K562 (cell line): ENCODE measurements at regions not wholly inside any gene's neighbourhood (a gene's known extent, or its start where the extent isn't known, plus 50 kb on each side); places are given as distances from the start of the nearest gene placed in this dataset.

Source experiments
- ATAC-seq: fragments of 200-7000 bp; cut with Tn5 transposase; 3 replicates; pipeline ENCODE4 v1.9.1; 2020; ENCODE audit warnings: moderate library complexity
- BruUV-seq: library from RNA; stranded (reverse); fragments of 400-500 nt; replicated peaks from 2 replicates; lab custom pipeline; 2021; lab: Mats Ljungman, UMichigan
- CTCF ChIA-PET: fragments of 300-600 bp; formaldehyde crosslinking; extraction: SDS; loops from one replicate; lab custom pipeline; 2021; ENCODE audit warnings: low intra/inter-chr PET ratio; lab: Yijun Ruan, JAX
- POLR2A ChIA-PET: fragments of 300-600, 350-650 bp; sonication (Branson Sonifier 250); formaldehyde crosslinking; extraction: SDS; loops from one replicate; lab custom pipeline; 2021; ENCODE audit warnings: antibody characterized with exemption, inconsistent platforms; lab: Yijun Ruan, JAX
- DNase-seq, 4 experiments: peaks; one replicate each; pipeline versions ENCODE4 v3.0.0 to v3.0.0-alpha.2; 2011 to 2018; ENCODE audit warnings: low spot score in 3 of 4, mixed read lengths in 3 of 4; ENCODE audit errors: extremely low read depth in 1 of 4
- FAIRE-seq: peaks from 2 replicates; lab custom pipeline; 2011; peaks lifted over from hg19 to GRCh38; lab: Jason Lieb, UNC
- H2AFZ ChIP-seq: 2 replicates; pipeline ENCODE4 v1.6.0; 2011; ENCODE audit warnings: low read depth, low read length, control low read depth, inconsistent platforms
- H3K27ac ChIP-seq: fragments of 200-600 bp; 3 replicates; pipeline ENCODE4 v1.8.0; 2011; ENCODE audit warnings: low read depth, mild to moderate bottlenecking, control low read depth, inconsistent platforms, low read length, moderate library complexity, mixed read lengths; ENCODE audit errors: extremely low read depth
- H3K27me3 ChIP-seq, 2 experiments: fragments of 300-600 bp in 1 of 2; 2 replicates in 1 of 2; 3 replicates in 1 of 2; pipeline versions ENCODE4 v1.6.0 to v1.8.0; 2011; ENCODE audit warnings: inconsistent platforms in 2 of 2, low read length in 2 of 2, mild to moderate bottlenecking in 1 of 2, mixed read lengths in 1 of 2, moderate library complexity in 1 of 2; ENCODE audit not compliant: control insufficient read depth in 2 of 2, insufficient read depth in 2 of 2
- H3K36me3 ChIP-seq: fragments of 300-600 bp; 3 replicates; pipeline ENCODE4 v1.8.0; 2011; ENCODE audit warnings: mild to moderate bottlenecking, low read length, inconsistent platforms; ENCODE audit not compliant: control insufficient read depth, insufficient read depth
- H3K4me1 ChIP-seq, 2 experiments: fragments of 200-600 bp in 1 of 2; replicated peaks in 1 of 2; 2 replicates in 1 of 2; 3 replicates in 1 of 2; pipeline versions ENCODE4 v1.5.1 to v1.8.0; 2011; ENCODE audit warnings: inconsistent platforms in 2 of 2, low read length in 2 of 2, mild to moderate bottlenecking in 1 of 2, mixed read lengths in 1 of 2, moderate library complexity in 1 of 2; ENCODE audit not compliant: control insufficient read depth in 2 of 2, insufficient read depth in 2 of 2
- H3K4me2 ChIP-seq: 2 replicates; pipeline ENCODE4 v1.6.1; 2011; ENCODE audit warnings: low read length, control low read depth, inconsistent platforms, mixed read lengths; ENCODE audit not compliant: insufficient read depth
- H3K4me3 ChIP-seq: fragments of 200-600 bp; sonication (generic), shearing (Covaris generic); 2 replicates; pipeline ENCODE4 v1.5.1; 2016; ENCODE audit warnings: control low read depth, inconsistent platforms
- H3K79me2 ChIP-seq: fragments of 200-600 bp; 3 replicates; pipeline ENCODE4 v1.8.0; 2011; ENCODE audit warnings: low read length, inconsistent platforms; ENCODE audit not compliant: control insufficient read depth, insufficient read depth
- H3K9ac ChIP-seq, 2 experiments: 2 replicates each; pipeline versions ENCODE4 v1.6.0 to v1.6.1; 2011; ENCODE audit warnings: low read depth in 2 of 2, low read length in 2 of 2, control low read depth in 1 of 2, inconsistent platforms in 1 of 2, mild to moderate bottlenecking in 1 of 2, mixed read lengths in 1 of 2; ENCODE audit not compliant: insufficient read depth in 1 of 2
- H3K9me1 ChIP-seq: one replicate; pipeline ENCODE4 v1.6.0; 2011; ENCODE audit warnings: inconsistent platforms, mild to moderate bottlenecking, low read length, moderate library complexity; ENCODE audit not compliant: control insufficient read depth, insufficient read depth
- H3K9me3 ChIP-seq: replicated peaks from 2 replicates; pipeline ENCODE4 v1.5.1; 2011; ENCODE audit warnings: low read depth, low read length, inconsistent platforms; ENCODE audit not compliant: control insufficient read depth, insufficient read depth
- H4K20me1 ChIP-seq: replicated peaks from 2 replicates; pipeline ENCODE4 v1.6.1; 2011; ENCODE audit warnings: low read length, inconsistent platforms, mixed read lengths; ENCODE audit not compliant: control insufficient read depth, insufficient read depth
- ATF3 ChIP-seq, 2 experiments: fragments of 450-650 bp in 1 of 2; sonication (generic) in 1 of 2; formaldehyde crosslinking in 1 of 2; IDR thresholded peaks in 1 of 2; conservative IDR thresholded peaks in 1 of 2; 2 replicates each; pipeline versions ENCODE4 v1.6.1 to v1.8.1; 2016 to 2023; ENCODE audit warnings: mild to moderate bottlenecking in 2 of 2, moderate library complexity in 2 of 2, inconsistent platforms in 1 of 2, missing genetic modification reagents in 1 of 2
- BACH1 ChIP-seq: fragments of 200-800 bp; sonication (Bioruptor generic); IDR thresholded peaks from 2 replicates; pipeline ENCODE4 v1.6.1; 2016; ENCODE audit warnings: missing genetic modification characterization, missing compliant biosample characterization
- CTCF ChIP-seq, 3 experiments: IDR thresholded peaks in 2 of 3; conservative IDR thresholded peaks in 1 of 3; 2 replicates each; pipeline ENCODE4 v1.5.1; 2011 to 2012; ENCODE audit warnings: low read length in 3 of 3, mild to moderate bottlenecking in 3 of 3, control low read depth in 2 of 3, improper control_type of control experiment in 1 of 3, inconsistent platforms in 1 of 3, low read depth in 1 of 3, mixed read lengths in 1 of 3, moderate library complexity in 1 of 3; ENCODE audit not compliant: insufficient read depth in 2 of 3
- EWSR1 ChIP-seq: fragments of 450-650 bp; IDR thresholded peaks from 2 replicates; pipeline ENCODE4 v1.6.1; 2018; ENCODE audit warnings: borderline replicate concordance, mild to moderate bottlenecking, low read depth, moderate library complexity; ENCODE audit not compliant: partially characterized antibody
- HDAC2 ChIP-seq: fragments of 450-650 bp; IDR thresholded peaks from 2 replicates; pipeline ENCODE4 v1.6.1; 2016; ENCODE audit warnings: mild to moderate bottlenecking
- HIVEP1 ChIP-seq: fragments of 250-450 bp; sonication (Bioruptor Pico); IDR thresholded peaks from 2 replicates; pipeline ENCODE4 v1.4.0; 2020; ENCODE audit warnings: mild to moderate bottlenecking
- MTA2 ChIP-seq: fragments of 450-650 bp; IDR thresholded peaks from 2 replicates; pipeline ENCODE4 v1.6.1; 2016; ENCODE audit warnings: low read depth
- NFYB ChIP-seq: IDR thresholded peaks from 2 replicates; pipeline ENCODE4 v1.6.1; 2011; ENCODE audit warnings: mild to moderate bottlenecking, moderate library complexity; ENCODE audit not compliant: insufficient read length; ENCODE audit errors: extremely low read depth
- PHF21A ChIP-seq: fragments of 450-650 bp; IDR thresholded peaks from 2 replicates; pipeline ENCODE4 v1.6.1; 2017; ENCODE audit warnings: low read depth, borderline replicate concordance
- PURB ChIP-seq: sonication (generic); formaldehyde crosslinking; IDR thresholded peaks from 2 replicates; pipeline ENCODE4 v1.9.0; 2021; ENCODE audit warnings: low read depth, mild to moderate bottlenecking, missing genetic modification reagents
- RBM15 ChIP-seq: fragments of 200-400 bp; formaldehyde crosslinking; IDR thresholded peaks from 2 replicates; pipeline ENCODE4 v1.6.1; 2018; ENCODE audit warnings: mild to moderate bottlenecking, low read length, moderate library complexity; ENCODE audit not compliant: insufficient read depth
- SMARCC2 ChIP-seq: fragments of 450-650 bp; IDR thresholded peaks from 2 replicates; pipeline ENCODE4 v1.6.1; 2017; ENCODE audit warnings: antibody characterized with exemption, moderate library complexity, mild to moderate bottlenecking, low read depth
- SNIP1 ChIP-seq: fragments of 450-650 bp; IDR thresholded peaks from 2 replicates; pipeline ENCODE4 v1.7.1; 2017; ENCODE audit warnings: low read depth, mild to moderate bottlenecking
- TGIF2 ChIP-seq: sonication (generic); formaldehyde crosslinking; IDR thresholded peaks from 2 replicates; pipeline ENCODE4 v1.8.1; 2022; ENCODE audit warnings: mild to moderate bottlenecking, missing genetic modification reagents, moderate library complexity
- ZNF212 ChIP-seq: fragments of 450-650 bp; formaldehyde crosslinking; IDR thresholded peaks from 2 replicates; pipeline ENCODE4 v1.4.0; 2020; ENCODE audit warnings: mild to moderate bottlenecking
- ZNF431 ChIP-seq: sonication (generic); formaldehyde crosslinking; IDR thresholded peaks from 2 replicates; pipeline ENCODE4 v1.8.0; 2022; ENCODE audit warnings: mild to moderate bottlenecking, missing genetic modification reagents
- ZNF77 ChIP-seq: fragments of 250-450 bp; sonication (Bioruptor Pico); IDR thresholded peaks from 2 replicates; pipeline ENCODE4 v1.5.0; 2020
- ZNF778 ChIP-seq: fragments of 450-650 bp; formaldehyde crosslinking; IDR thresholded peaks from 2 replicates; pipeline ENCODE4 v1.4.0; 2020; ENCODE audit warnings: mild to moderate bottlenecking, moderate library complexity
- WGBS: fragments of 100-300 bp; shearing (Covaris generic); methylation state at CpG from one replicate; pipeline ENCODE4 v1.1.6; 2016; ENCODE audit warnings: low coverage, mixed read lengths; ENCODE audit not compliant: insufficient coverage; ENCODE audit errors: missing lambda C conversion rate; 5-methylcytosine and 5-hydroxymethylcytosine counted together
- in situ Hi-C: fragments of 300-500 bp; cut with MboI; formaldehyde crosslinking; loops from 4 replicates; pipeline ENCODE4 v1.15.0; 2018; ENCODE audit warnings: inconsistent platforms, mixed read lengths
- intact Hi-C: fragments of 100-400 bp; cut with micrococcal nuclease; formaldehyde crosslinking; loops from 2 replicates; pipeline ENCODE4 v1.14.2; 2022
- TF ChIP-seq, protein P1 (sequence below): fragments of 450-650 bp; formaldehyde crosslinking; IDR thresholded peaks from 2 replicates; pipeline ENCODE4 v1.4.0; 2022; ENCODE audit warnings: missing genetic modification characterization

- DNase-seq, result no peak
- no peaks in the 10 kb centered on the region for H3K9me3 ChIP-seq
- H2AFZ ChIP-seq, result no peak overlapping the region
- H3K4me1 ChIP-seq, result no peaks in the 10 kb centered on the region
- H3K27ac ChIP-seq, result no peak overlapping the region
- H4K20me1 ChIP-seq, result no peaks in the 10 kb centered on the region
- no TSS peak for BruUV-seq
- no peak overlapping the region for H3K9ac ChIP-seq
- under 1% methylated on average over 4 of the region's 4 CpGs for WGBS
- FAIRE-seq, result no peak
- no peak overlapping the region for H3K4me2 ChIP-seq
- no peak for ATAC-seq
- no peak overlapping the region for H3K4me3 ChIP-seq
- intact Hi-C loops, result no loop called here
- POLR2A ChIA-PET, result no interaction called here
- no peaks in the 10 kb centered on the region for H3K79me2 ChIP-seq
- TF ChIP-seq ZNF431 (CRISPR knock-in tag) (no peak), RBM15 (no peak), TGIF2 (CRISPR knock-in tag) (no peak), HDAC2 (no peak), SMARCC2 (no peak), NFYB (no peak), CTCF (IDR thresholded peaks at IDR 0.05 in 2 of 3, conservative IDR thresholded peaks at IDR 0.05 in 1 of 3; ENCODE audit: insufficient read depth in 2 of 3, low read depth in 1 of 3, low read length in 3 of 3) (no peak), ZNF77 (CRISPR knock-in tag) (no peak), EWSR1 (no peak), ZNF778 (no peak), PHF21A (no peak), MTA2 (no peak), SNIP1 (no peak), HIVEP1 (CRISPR knock-in tag) (no peak), ATF3 (IDR thresholded peaks at IDR 0.05) (no peak), ATF3 (CRISPR knock-in tag; conservative IDR thresholded peaks at IDR 0.05) (no peak), PURB (CRISPR knock-in tag) (no peak), BACH1 (tag) (no peak), ZNF212 (CRISPR knock-in tag) (no peak)
- TF ChIP-seq, protein P1, sequence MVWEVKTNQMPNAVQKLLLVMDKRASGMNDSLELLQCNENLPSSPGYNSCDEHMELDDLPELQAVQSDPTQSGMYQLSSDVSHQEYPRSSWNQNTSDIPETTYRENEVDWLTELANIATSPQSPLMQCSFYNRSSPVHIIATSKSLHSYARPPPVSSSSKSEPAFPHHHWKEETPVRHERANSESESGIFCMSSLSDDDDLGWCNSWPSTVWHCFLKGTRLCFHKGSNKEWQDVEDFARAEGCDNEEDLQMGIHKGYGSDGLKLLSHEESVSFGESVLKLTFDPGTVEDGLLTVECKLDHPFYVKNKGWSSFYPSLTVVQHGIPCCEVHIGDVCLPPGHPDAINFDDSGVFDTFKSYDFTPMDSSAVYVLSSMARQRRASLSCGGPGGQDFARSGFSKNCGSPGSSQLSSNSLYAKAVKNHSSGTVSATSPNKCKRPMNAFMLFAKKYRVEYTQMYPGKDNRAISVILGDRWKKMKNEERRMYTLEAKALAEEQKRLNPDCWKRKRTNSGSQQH (CRISPR knock-in tag), result no peak
- TF ChIP-seq, all 486 proteins: peak for 0
- no peaks in the 10 kb centered on the region for H3K27me3 ChIP-seq
- H3K36me3 ChIP-seq, result no peaks in the 10 kb centered on the region
- CTCF ChIA-PET, result no interaction called here
- H3K9me1 ChIP-seq, result no peaks in the 10 kb centered on the region
- in situ Hi-C loops, result loop anchor here (25.0 kb wide), 1 partner anchor 1171 kb away; no protein-coding TSS in a partner anchor
Observed at GRCh38 chr12:59158681-59159080, 238.4 kb upstream of the LRIG3 start.
